ENCODE measurements at regions not wholly inside any gene's neighbourhood (a gene's known extent, or its start where the extent isn't known, plus 50 kb on each side); places are given as distances from the start of the nearest gene placed in this dataset.
"Not testable (repeated sequence)": the region's sequence is repeated elsewhere in the genome, so short reads cannot be mapped to it uniquely, and the experiment has no call there.

- Histone ChIP-seq H3K9me3 (ENCODE audit: low read length) (no peaks in the 10 kb centered on the region), H3K9me2 (ENCODE audit: low read depth, low read length) (no peaks in the 10 kb centered on the region), H3K79me2 (ENCODE audit: insufficient read depth, low read length) (no peaks in the 10 kb centered on the region), H3K4me1 (ENCODE audit: insufficient read depth, low read length, severe bottlenecking) (no peaks in the 10 kb centered on the region), H3K4me2 (ENCODE audit: low read length) (no peak overlapping the region), H4K20me1 (ENCODE audit: insufficient read depth, low read length) (no peaks in the 10 kb centered on the region), H3K4me3 (ENCODE audit: low read depth, low read length, poor library complexity, severe bottlenecking) (no peak overlapping the region), H2AFZ (ENCODE audit: low read length) (no peak overlapping the region), H3K9ac (ENCODE audit: low read length) (no peak overlapping the region), H3F3A (ENCODE audit: insufficient read depth, low read length) (no peaks in the 10 kb centered on the region), H3K36me3 (ENCODE audit: insufficient read depth, low read length) (no peaks in the 10 kb centered on the region), H3K27ac (ENCODE audit: low read depth, low read length, poor library complexity, severe bottlenecking) (no peak overlapping the region), H3K27me3 (ENCODE audit: insufficient read depth, low read length) (peaks cover 6% of the 10 kb centered on the region; the same call in 1 of the 2 replicates)
- TF ChIP-seq EZH2 (IDR thresholded peaks at IDR 0.05; ENCODE audit: borderline replicate concordance, low read length): no peak
- TF ChIP-seq, protein P1, sequence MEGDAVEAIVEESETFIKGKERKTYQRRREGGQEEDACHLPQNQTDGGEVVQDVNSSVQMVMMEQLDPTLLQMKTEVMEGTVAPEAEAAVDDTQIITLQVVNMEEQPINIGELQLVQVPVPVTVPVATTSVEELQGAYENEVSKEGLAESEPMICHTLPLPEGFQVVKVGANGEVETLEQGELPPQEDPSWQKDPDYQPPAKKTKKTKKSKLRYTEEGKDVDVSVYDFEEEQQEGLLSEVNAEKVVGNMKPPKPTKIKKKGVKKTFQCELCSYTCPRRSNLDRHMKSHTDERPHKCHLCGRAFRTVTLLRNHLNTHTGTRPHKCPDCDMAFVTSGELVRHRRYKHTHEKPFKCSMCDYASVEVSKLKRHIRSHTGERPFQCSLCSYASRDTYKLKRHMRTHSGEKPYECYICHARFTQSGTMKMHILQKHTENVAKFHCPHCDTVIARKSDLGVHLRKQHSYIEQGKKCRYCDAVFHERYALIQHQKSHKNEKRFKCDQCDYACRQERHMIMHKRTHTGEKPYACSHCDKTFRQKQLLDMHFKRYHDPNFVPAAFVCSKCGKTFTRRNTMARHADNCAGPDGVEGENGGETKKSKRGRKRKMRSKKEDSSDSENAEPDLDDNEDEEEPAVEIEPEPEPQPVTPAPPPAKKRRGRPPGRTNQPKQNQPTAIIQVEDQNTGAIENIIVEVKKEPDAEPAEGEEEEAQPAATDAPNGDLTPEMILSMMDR (IDR thresholded peaks at IDR 0.05; ENCODE audit: low read length): no peak
Observed at GRCh38 chr16:26988186-26988585, 78.5 kb upstream of the C16orf82 start.

DNA sequence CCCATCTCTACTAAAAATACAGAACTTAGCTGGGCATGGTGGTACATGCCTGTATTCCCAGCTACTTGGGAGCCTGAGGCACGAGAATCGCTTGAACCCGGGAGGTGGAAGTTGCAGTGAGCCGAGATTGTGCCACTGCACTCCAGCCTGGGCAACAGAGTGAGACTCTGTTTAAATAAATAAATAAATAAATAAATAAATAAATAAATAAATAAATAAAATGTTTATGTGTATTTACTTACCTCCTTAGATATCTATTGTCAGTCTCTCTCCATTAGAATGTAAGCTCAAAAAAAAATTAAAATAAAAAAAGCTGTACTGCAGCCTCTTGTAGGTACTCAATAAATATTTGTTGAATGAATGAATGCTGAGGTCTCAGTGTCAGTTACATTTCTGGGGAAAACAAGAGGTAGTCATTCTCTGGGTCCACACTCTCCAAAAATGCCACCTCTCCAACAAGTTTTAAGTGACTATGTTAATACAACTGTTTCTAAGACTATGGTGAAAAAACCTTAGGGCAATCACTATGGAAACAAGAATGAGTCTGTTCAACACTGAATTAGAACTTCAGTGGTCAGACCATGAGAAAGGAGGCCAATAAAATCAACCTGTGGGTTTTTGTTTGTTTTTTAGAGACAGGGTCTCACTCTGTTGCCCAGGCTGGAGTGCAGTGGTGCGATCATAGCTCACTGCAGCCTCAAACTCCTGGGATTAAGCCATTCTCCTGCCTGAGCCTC lies 76.2 kb upstream of the C16orf82 start:
- not testable (repeated sequence) for H3F3A ChIP-seq (ENCODE audit: insufficient read depth, low read length); H3K9ac ChIP-seq (ENCODE audit: low read length); H3K4me3 ChIP-seq (ENCODE audit: low read depth, low read length, poor library complexity, severe bottlenecking); H2AFZ ChIP-seq (ENCODE audit: low read length); H3K27me3 ChIP-seq (ENCODE audit: insufficient read depth, low read length); H3K36me3 ChIP-seq (ENCODE audit: insufficient read depth, low read length); H3K79me2 ChIP-seq (ENCODE audit: insufficient read depth, low read length); H3K9me2 ChIP-seq (ENCODE audit: low read depth, low read length); H3K4me2 ChIP-seq (ENCODE audit: low read length); H3K27ac ChIP-seq (ENCODE audit: low read depth, low read length, poor library complexity, severe bottlenecking); H4K20me1 ChIP-seq (ENCODE audit: insufficient read depth, low read length); H3K9me3 ChIP-seq (ENCODE audit: low read length); H3K4me1 ChIP-seq (ENCODE audit: insufficient read depth, low read length, severe bottlenecking)

GRCh38 chr16:26992666-26993349 lies 73.9 kb upstream of the C16orf82 start:
- Histone ChIP-seq H3K9ac (ENCODE audit: low read length) (no peak overlapping the region), H3K36me3 (ENCODE audit: insufficient read depth, low read length) (no peaks in the 10 kb centered on the region), H3K27me3 (ENCODE audit: insufficient read depth, low read length) (0 out of 2 replicates have a peak, but pooled peaks cover 11% of the 10 kb centered on the region)

More at GRCh38 chr16:26992666-26993349, 73.9 kb upstream of the C16orf82 start:
- TF ChIP-seq, protein P1 (IDR thresholded peaks at IDR 0.05; ENCODE audit: low read length): no peak
- TF ChIP-seq EZH2 (IDR thresholded peaks at IDR 0.05; ENCODE audit: borderline replicate concordance, low read length): no peak
- Histone ChIP-seq H3K27ac (ENCODE audit: low read depth, low read length, poor library complexity, severe bottlenecking) (no peak overlapping the region), H2AFZ (ENCODE audit: low read length) (no peak overlapping the region), H3K4me3 (ENCODE audit: low read depth, low read length, poor library complexity, severe bottlenecking) (no peak overlapping the region), H4K20me1 (ENCODE audit: insufficient read depth, low read length) (no peaks in the 10 kb centered on the region), H3K4me2 (ENCODE audit: low read length) (no peak overlapping the region), H3K9me2 (ENCODE audit: low read depth, low read length) (no peaks in the 10 kb centered on the region), H3K9me3 (ENCODE audit: low read length) (no peaks in the 10 kb centered on the region), H3K79me2 (ENCODE audit: insufficient read depth, low read length) (no peaks in the 10 kb centered on the region), H3F3A (ENCODE audit: insufficient read depth, low read length) (no peaks in the 10 kb centered on the region), H3K4me1 (ENCODE audit: insufficient read depth, low read length, severe bottlenecking) (no peaks in the 10 kb centered on the region)
